IPS-20b (cell line): ENCODE measurements at regions not wholly inside any gene's neighbourhood (a gene's known extent, or its start where the extent isn't known, plus 50 kb on each side); places are given as distances from the start of the nearest gene placed in this dataset.
"Not testable (repeated sequence)": the region's sequence is repeated elsewhere in the genome, so short reads cannot be mapped to it uniquely, and the experiment has no call there.

Experiments used
- H3K27ac ChIP-seq: one replicate; pipeline ENCODE4 v1.5.1; 2013; ENCODE audit warnings: low read length
- H3K27me3 ChIP-seq: 2 replicates; pipeline ENCODE4 v1.6.1; 2013; ENCODE audit warnings: mild to moderate bottlenecking, low read length, inconsistent platforms; ENCODE audit not compliant: insufficient read depth
- H3K36me3 ChIP-seq: 2 replicates; pipeline ENCODE4 v1.6.1; 2013; ENCODE audit warnings: low read depth, mild to moderate bottlenecking, inconsistent platforms, low read length, moderate library complexity; ENCODE audit not compliant: insufficient read depth
- H3K4me1 ChIP-seq: 2 replicates; pipeline ENCODE4 v1.6.1; 2013; ENCODE audit warnings: mild to moderate bottlenecking, control low read depth, inconsistent platforms, low read length, moderate library complexity; ENCODE audit not compliant: insufficient read depth
- H3K4me3 ChIP-seq: 2 replicates; pipeline ENCODE4 v1.5.1; 2013; ENCODE audit warnings: mild to moderate bottlenecking, low read length, inconsistent platforms
- H3K9ac ChIP-seq: 2 replicates; pipeline ENCODE4 v1.6.1; 2013; ENCODE audit warnings: low read depth, mild to moderate bottlenecking, inconsistent platforms, low read length, moderate library complexity
- H3K9me3 ChIP-seq: 2 replicates; pipeline ENCODE4 v1.6.1; 2013; ENCODE audit warnings: mild to moderate bottlenecking, low read depth, low read length, inconsistent platforms; ENCODE audit not compliant: insufficient read depth

- H3K4me3 ChIP-seq: no peak overlapping the region
- no peak overlapping the region for H3K9ac ChIP-seq
- no peak overlapping the region for H3K27ac ChIP-seq
- peaks cover 11% of the 10 kb centered on the region; the same call in 1 of the 2 replicates for H3K9me3 ChIP-seq
- no peaks in the 10 kb centered on the region for H3K27me3 ChIP-seq
- H3K4me1 ChIP-seq: no peaks in the 10 kb centered on the region
- H3K36me3 ChIP-seq: no peaks in the 10 kb centered on the region
Measured at GRCh38 chr7:54394834-54395233, 147.3 kb upstream of the VSTM2A start.

GRCh38 chr7:54397836-54398612, 144.2 kb upstream of the VSTM2A start:
- Histone ChIP-seq H3K4me1 (no peaks in the 10 kb centered on the region), H3K4me3 (no peak overlapping the region), H3K36me3 (no peaks in the 10 kb centered on the region), H3K9me3 (peaks cover 6% of the 10 kb centered on the region; the same call in 1 of the 2 replicates), H3K27me3 (no peaks in the 10 kb centered on the region), H3K27ac (no peak overlapping the region), H3K9ac (no peak overlapping the region)

- Histone ChIP-seq H3K27me3 (no peaks in the 10 kb centered on the region), H3K27ac (no peak overlapping the region), H3K9me3 (no peaks in the 10 kb centered on the region), H3K4me1 (no peaks in the 10 kb centered on the region), H3K4me3 (no peak overlapping the region), H3K9ac (no peak overlapping the region), H3K36me3 (no peaks in the 10 kb centered on the region)
Measured at GRCh38 chr7:54398863-54399262, 143.3 kb upstream of the VSTM2A start.

- Histone ChIP-seq H3K9me3 (peaks cover 7% of the 10 kb centered on the region; the same call in 1 of the 2 replicates), H3K27me3 (no peaks in the 10 kb centered on the region), H3K27ac (no peak overlapping the region), H3K4me3 (no peak overlapping the region), H3K36me3 (no peaks in the 10 kb centered on the region), H3K9ac (no peak overlapping the region), H3K4me1 (no peaks in the 10 kb centered on the region)
Measured at GRCh38 chr7:54409917-54410316, 132.3 kb upstream of the VSTM2A start.

GRCh38 chr7:54416678-54417077, 125.5 kb upstream of the VSTM2A start:
- Histone ChIP-seq H3K9ac (no peak overlapping the region), H3K9me3 (no peaks in the 10 kb centered on the region)

GRCh38 chr7:54419209-54419608, 123.0 kb upstream of the VSTM2A start:
- peaks cover 5% of the 10 kb centered on the region for H3K4me1 ChIP-seq
- no peak overlapping the region for H3K9ac ChIP-seq
- H3K9me3 ChIP-seq: no peaks in the 10 kb centered on the region
- H3K27ac ChIP-seq: no peak overlapping the region
- H3K4me3 ChIP-seq: no peak overlapping the region
- H3K36me3 ChIP-seq: no peaks in the 10 kb centered on the region
- H3K27me3 ChIP-seq: no peaks in the 10 kb centered on the region

More at GRCh38 chr7:54416678-54417077, 125.5 kb upstream of the VSTM2A start:
- no peak overlapping the region for H3K4me3 ChIP-seq
- no peaks in the 10 kb centered on the region for H3K27me3 ChIP-seq
- no peak overlapping the region for H3K27ac ChIP-seq
- no peaks in the 10 kb centered on the region for H3K36me3 ChIP-seq
- H3K4me1 ChIP-seq: peaks cover 5% of the 10 kb centered on the region

GRCh38 chr7:54426406-54426805, 115.8 kb upstream of the VSTM2A start:
- Histone ChIP-seq H3K27me3 (no peaks in the 10 kb centered on the region), H3K4me3 (no peak overlapping the region), H3K4me1 (no peaks in the 10 kb centered on the region), H3K9ac (no peak overlapping the region), H3K36me3 (no peaks in the 10 kb centered on the region), H3K9me3 (no peaks in the 10 kb centered on the region), H3K27ac (no peak overlapping the region)

- Histone ChIP-seq H3K36me3 (no peaks in the 10 kb centered on the region), H3K9ac (no peak overlapping the region), H3K27ac (no peak overlapping the region), H3K4me3 (no peak overlapping the region), H3K9me3 (no peaks in the 10 kb centered on the region), H3K27me3 (no peaks in the 10 kb centered on the region), H3K4me1 (no peaks in the 10 kb centered on the region)
Measured at GRCh38 chr7:54429111-54429510, 113.1 kb upstream of the VSTM2A start.

- H3K9me3 ChIP-seq: no peaks in the 10 kb centered on the region
- H3K4me3 ChIP-seq: no peak overlapping the region
- no peaks in the 10 kb centered on the region for H3K27me3 ChIP-seq
- H3K9ac ChIP-seq: no peak overlapping the region
- H3K27ac ChIP-seq: no peak overlapping the region
- no peaks in the 10 kb centered on the region for H3K4me1 ChIP-seq
- H3K36me3 ChIP-seq: no peaks in the 10 kb centered on the region
Measured at GRCh38 chr7:54439391-54439790, 102.8 kb upstream of the VSTM2A start.

- not testable (repeated sequence) for H3K9ac ChIP-seq, H3K9me3 ChIP-seq, H3K27me3 ChIP-seq, H3K4me1 ChIP-seq, H3K36me3 ChIP-seq, H3K27ac ChIP-seq, H3K4me3 ChIP-seq
Measured at GRCh38 chr7:54444046-54444686, 98.0 kb upstream of the VSTM2A start.

GRCh38 chr7:54453168-54453567, 89.0 kb upstream of the VSTM2A start:
- H3K4me3 ChIP-seq, H3K27ac ChIP-seq, H3K9ac ChIP-seq, H3K36me3 ChIP-seq, H3K27me3 ChIP-seq, H3K4me1 ChIP-seq: not testable (repeated sequence)
- H3K9me3 ChIP-seq: peaks cover 40% of the 10 kb centered on the region

GRCh38 chr7:54454700-54455099, 87.5 kb upstream of the VSTM2A start:
- peaks cover 52% of the 10 kb centered on the region for H3K9me3 ChIP-seq
- H3K9ac ChIP-seq, H3K36me3 ChIP-seq, H3K4me3 ChIP-seq, H3K4me1 ChIP-seq, H3K27me3 ChIP-seq, H3K27ac ChIP-seq: not testable (repeated sequence)
